ENCODE measurements at regions not wholly inside any gene's neighbourhood (a gene's known extent, or its start where the extent isn't known, plus 50 kb on each side); places are given as distances from the start of the nearest gene placed in this dataset.

DNA sequence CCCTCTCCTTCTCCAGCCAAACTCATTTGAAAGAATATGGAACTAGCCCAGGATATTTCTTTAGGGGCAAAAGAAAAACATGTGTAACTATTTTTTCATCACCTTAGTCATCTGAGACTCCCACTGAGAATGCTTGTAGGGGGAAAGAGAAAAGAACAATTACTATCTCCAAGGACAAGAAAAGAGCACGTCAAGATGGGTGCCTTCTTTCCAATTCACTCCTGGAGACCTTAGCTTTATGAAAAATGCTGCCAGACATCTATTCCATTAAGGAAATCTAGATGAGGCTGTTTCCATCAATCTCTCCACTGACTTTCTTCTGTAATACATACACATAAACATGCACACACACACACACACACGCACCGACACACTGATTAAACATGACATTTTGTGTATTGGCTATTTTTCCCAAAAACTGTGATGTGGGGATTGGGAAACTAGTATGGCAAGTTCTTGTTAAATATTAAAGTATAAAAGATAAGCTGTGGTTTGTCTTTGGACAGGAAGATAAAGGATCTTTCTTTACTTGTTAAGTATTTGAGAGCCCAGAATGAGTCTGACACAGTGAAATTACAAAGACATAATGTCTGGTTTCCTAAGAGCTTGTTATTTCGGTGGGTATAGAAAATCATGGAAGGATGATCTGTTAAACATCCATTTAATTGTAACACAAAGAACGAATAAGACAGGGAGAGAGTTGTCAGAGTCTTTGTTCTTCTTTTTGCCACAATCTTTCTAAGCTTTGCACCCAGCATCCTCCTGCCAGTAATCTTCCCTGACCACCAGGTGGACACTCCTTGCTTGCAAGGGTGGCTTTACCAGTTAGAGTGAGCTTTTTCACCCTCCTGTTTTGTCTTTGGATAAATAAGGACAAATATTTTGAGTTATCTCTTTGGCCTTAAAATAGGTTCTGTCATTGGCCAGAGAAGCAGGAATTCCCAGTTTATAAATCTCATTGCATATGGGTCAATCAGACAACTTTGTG, 177.3 kb upstream of the TMEM72 start:
- H4K8ac ChIP-seq (ENCODE audit: low read depth, low read length): no peak overlapping the region
- H3K9me3 ChIP-seq (ENCODE audit: insufficient read depth, low read depth, low read length): no peaks in the 10 kb centered on the region
- no peaks in the 10 kb centered on the region for H3K36me3 ChIP-seq (ENCODE audit: control insufficient read depth in 1 of 2, insufficient read depth in 2 of 2, low read length in 2 of 2)
- DNase-seq: peak in 1 of 2 donors; percentile 24
- no peak overlapping the region for H3K4me2 ChIP-seq (ENCODE audit: low read length)
- no peak overlapping the region for H3K4me3 ChIP-seq (ENCODE audit: low read depth, low read length)
- no peak overlapping the region for H3K27ac ChIP-seq (ENCODE audit: low read depth, low read length)
- no peak overlapping the region for H3K9ac ChIP-seq (ENCODE audit: low read length)
- H4K12ac ChIP-seq (ENCODE audit: low read depth, low read length): no peak overlapping the region
- no peak overlapping the region for H3K14ac ChIP-seq (ENCODE audit: low read length)
- no peak overlapping the region for H2BK5ac ChIP-seq (ENCODE audit: low read depth, low read length, poor library complexity)
- H2AK5ac ChIP-seq (ENCODE audit: low read length): no peak overlapping the region
- H3K4ac ChIP-seq (ENCODE audit: low read depth, low read length): no peak overlapping the region
- no CpG with 5 or more reads among the region's 5 CpGs for WGBS (ENCODE audit: extremely low coverage, insufficient coverage, insufficient read length)
- H3K18ac ChIP-seq (ENCODE audit: low read length): no peak overlapping the region
- H2AFZ ChIP-seq (ENCODE audit: insufficient read depth, low read length, poor library complexity): no peak overlapping the region
- no peak overlapping the region for H4K91ac ChIP-seq (ENCODE audit: low read depth, low read length)
- H3K4me1 ChIP-seq (ENCODE audit: control insufficient read depth in 1 of 2, insufficient read depth in 2 of 2, low read length in 2 of 2): peaks cover 0 to 5% of the 10 kb centered on the region in 2 experiments
- no peaks in the 10 kb centered on the region for H3K79me2 ChIP-seq (ENCODE audit: control insufficient read depth, insufficient read depth, low read length, poor library complexity)
- no peaks in the 10 kb centered on the region for H3K79me1 ChIP-seq (ENCODE audit: low read length)
- H2BK120ac ChIP-seq (ENCODE audit: insufficient read depth, low read length, poor library complexity): no peak overlapping the region
- H3K27me3 ChIP-seq (ENCODE audit: insufficient read depth, low read length): no peaks in the 10 kb centered on the region
- no peak overlapping the region for H2BK12ac ChIP-seq (ENCODE audit: low read length)
- H3K23ac ChIP-seq (ENCODE audit: low read length): no peak overlapping the region

DNA sequence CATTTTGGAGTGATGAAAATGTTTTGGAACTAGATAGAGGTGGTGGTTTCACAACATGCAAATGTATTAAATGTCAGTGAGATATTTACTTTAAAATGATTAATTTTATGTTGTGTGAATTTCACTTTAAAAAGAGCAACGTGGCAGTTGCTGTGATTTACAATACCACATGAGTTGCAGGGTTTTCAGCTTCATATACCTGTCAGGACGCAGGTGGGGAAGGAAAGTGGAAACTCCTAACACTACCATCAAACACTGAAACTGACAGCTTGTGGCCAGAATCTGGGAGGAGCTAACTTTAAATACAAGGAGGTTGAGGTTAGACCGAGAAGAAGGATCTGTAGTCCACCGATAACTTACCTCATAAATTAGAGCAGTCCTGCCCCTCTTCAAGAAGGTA, 168.9 kb upstream of the TMEM72 start:
- Histone ChIP-seq H3K9ac (ENCODE audit: low read length) (no peak overlapping the region), H3K9me3 (ENCODE audit: insufficient read depth, low read depth, low read length) (no peaks in the 10 kb centered on the region), H3K18ac (ENCODE audit: low read length) (no peak overlapping the region), H4K8ac (ENCODE audit: low read depth, low read length) (no peak overlapping the region), H3K4me1 (ENCODE audit: control insufficient read depth in 1 of 2, insufficient read depth in 2 of 2, low read length in 2 of 2) (no peaks in the 10 kb centered on the region), H3K36me3 (ENCODE audit: control insufficient read depth in 1 of 2, insufficient read depth in 2 of 2, low read length in 2 of 2) (no peaks in the 10 kb centered on the region), H2BK12ac (ENCODE audit: low read length) (no peak overlapping the region), H3K14ac (ENCODE audit: low read length) (no peak overlapping the region), H3K79me2 (ENCODE audit: control insufficient read depth, insufficient read depth, low read length, poor library complexity) (no peaks in the 10 kb centered on the region), H4K12ac (ENCODE audit: low read depth, low read length) (no peak overlapping the region), H3K23ac (ENCODE audit: low read length) (no peak overlapping the region), H3K27ac (ENCODE audit: low read depth, low read length) (no peak overlapping the region), H3K79me1 (ENCODE audit: low read length) (no peaks in the 10 kb centered on the region), H3K4me2 (ENCODE audit: low read length) (no peak overlapping the region), H2AK5ac (ENCODE audit: low read length) (no peak overlapping the region), H2BK120ac (ENCODE audit: insufficient read depth, low read length, poor library complexity) (no peak overlapping the region), H3K4ac (ENCODE audit: low read depth, low read length) (no peak overlapping the region), H2BK5ac (ENCODE audit: low read depth, low read length, poor library complexity) (no peak overlapping the region), H4K91ac (ENCODE audit: low read depth, low read length) (no peak overlapping the region), H3K27me3 (ENCODE audit: insufficient read depth, low read length) (no peaks in the 10 kb centered on the region), H2AFZ (ENCODE audit: insufficient read depth, low read length, poor library complexity) (no peak overlapping the region), H3K4me3 (ENCODE audit: low read depth, low read length) (no peak overlapping the region)
- no peak for DNase-seq
- no CpG with 5 or more reads among the region's 4 CpGs for WGBS (ENCODE audit: extremely low coverage, insufficient coverage, insufficient read length)

- WGBS (ENCODE audit: extremely low coverage, insufficient coverage, insufficient read length): no CpG with 5 or more reads among the region's 1 CpG
- no peak for DNase-seq
- peak overlapping the region; percentile 57 for H3K9ac ChIP-seq (ENCODE audit: low read length)
These were observed 167.6 kb upstream of the TMEM72 start for GRCh38 chr10:44743535-44743934.

DNA sequence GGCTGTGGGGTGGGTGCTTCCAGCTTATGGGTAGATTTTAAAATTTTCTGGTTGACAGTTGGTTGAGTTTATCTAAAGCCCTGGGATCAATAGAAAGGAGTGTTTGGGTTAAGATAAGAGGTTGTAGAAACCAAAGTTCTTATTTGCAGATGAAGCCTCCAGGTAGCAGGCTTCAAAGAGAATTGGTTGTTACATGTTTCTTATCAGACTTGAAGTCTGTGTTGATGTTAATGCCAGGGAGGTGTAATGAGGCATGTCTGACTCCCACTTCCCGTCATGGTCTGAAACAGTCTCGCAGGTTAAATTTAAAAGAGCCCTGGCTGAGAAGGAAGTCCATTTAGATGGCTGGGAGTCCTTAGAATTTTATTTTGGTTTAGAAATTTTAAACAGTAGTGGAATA, 165.2 kb upstream of the TMEM72 start:
- no peak overlapping the region for H2BK5ac ChIP-seq (ENCODE audit: low read depth, low read length, poor library complexity)
- H3K9ac ChIP-seq (ENCODE audit: low read length): no peak overlapping the region
- no peaks in the 10 kb centered on the region for H3K4me1 ChIP-seq (ENCODE audit: control insufficient read depth in 1 of 2, insufficient read depth in 2 of 2, low read length in 2 of 2)
- H3K18ac ChIP-seq (ENCODE audit: low read length): no peak overlapping the region
- peaks cover 3% of the 10 kb centered on the region for H3K79me1 ChIP-seq (ENCODE audit: low read length)
- no peak overlapping the region for H4K8ac ChIP-seq (ENCODE audit: low read depth, low read length)
- H3K36me3 ChIP-seq (ENCODE audit: control insufficient read depth in 1 of 2, insufficient read depth in 2 of 2, low read length in 2 of 2): no peaks in the 10 kb centered on the region
- H3K23ac ChIP-seq (ENCODE audit: low read length): no peak overlapping the region
- H3K14ac ChIP-seq (ENCODE audit: low read length): no peak overlapping the region
- H2AFZ ChIP-seq (ENCODE audit: insufficient read depth, low read length, poor library complexity): no peak overlapping the region
- H3K27ac ChIP-seq (ENCODE audit: low read depth, low read length): no peak overlapping the region
- no peak overlapping the region for H2BK120ac ChIP-seq (ENCODE audit: insufficient read depth, low read length, poor library complexity)
- H4K12ac ChIP-seq (ENCODE audit: low read depth, low read length): no peak overlapping the region
- H3K4me3 ChIP-seq (ENCODE audit: low read depth, low read length): no peak overlapping the region
- WGBS (ENCODE audit: extremely low coverage, insufficient coverage, insufficient read length): no CpG with 5 or more reads among the region's 2 CpGs
- H3K4me2 ChIP-seq (ENCODE audit: low read length): no peak overlapping the region
- no peaks in the 10 kb centered on the region for H3K79me2 ChIP-seq (ENCODE audit: control insufficient read depth, insufficient read depth, low read length, poor library complexity)
- no peak overlapping the region for H2AK5ac ChIP-seq (ENCODE audit: low read length)
- H3K4ac ChIP-seq (ENCODE audit: low read depth, low read length): no peak overlapping the region
- no peaks in the 10 kb centered on the region for H3K27me3 ChIP-seq (ENCODE audit: insufficient read depth, low read length)
- no peak overlapping the region for H2BK12ac ChIP-seq (ENCODE audit: low read length)
- H3K9me3 ChIP-seq (ENCODE audit: insufficient read depth, low read depth, low read length): no peaks in the 10 kb centered on the region
- H4K91ac ChIP-seq (ENCODE audit: low read depth, low read length): no peak overlapping the region
- DNase-seq: no peak

More at GRCh38 chr10:44743535-44743934, 167.6 kb upstream of the TMEM72 start:
- Histone ChIP-seq H3K4me2 (ENCODE audit: low read length) (no peak overlapping the region), H3K79me1 (ENCODE audit: low read length) (no peaks in the 10 kb centered on the region), H3K18ac (ENCODE audit: low read length) (no peak overlapping the region), H4K12ac (ENCODE audit: low read depth, low read length) (no peak overlapping the region), H3K4me1 (ENCODE audit: control insufficient read depth in 1 of 2, insufficient read depth in 2 of 2, low read length in 2 of 2) (no peaks in the 10 kb centered on the region), H2AK5ac (ENCODE audit: low read length) (no peak overlapping the region), H3K23ac (ENCODE audit: low read length) (no peak overlapping the region), H3K4me3 (ENCODE audit: low read depth, low read length) (no peak overlapping the region), H3K9me3 (ENCODE audit: insufficient read depth, low read depth, low read length) (no peaks in the 10 kb centered on the region), H3K36me3 (ENCODE audit: control insufficient read depth in 1 of 2, insufficient read depth in 2 of 2, low read length in 2 of 2) (no peaks in the 10 kb centered on the region), H4K8ac (ENCODE audit: low read depth, low read length) (no peak overlapping the region), H2BK5ac (ENCODE audit: low read depth, low read length, poor library complexity) (no peak overlapping the region), H3K4ac (ENCODE audit: low read depth, low read length) (no peak overlapping the region), H4K91ac (ENCODE audit: low read depth, low read length) (no peak overlapping the region), H3K27me3 (ENCODE audit: insufficient read depth, low read length) (no peaks in the 10 kb centered on the region), H3K14ac (ENCODE audit: low read length) (no peak overlapping the region), H2BK120ac (ENCODE audit: insufficient read depth, low read length, poor library complexity) (no peak overlapping the region), H3K27ac (ENCODE audit: low read depth, low read length) (no peak overlapping the region), H3K79me2 (ENCODE audit: control insufficient read depth, insufficient read depth, low read length, poor library complexity) (no peaks in the 10 kb centered on the region), H2BK12ac (ENCODE audit: low read length) (no peak overlapping the region), H2AFZ (ENCODE audit: insufficient read depth, low read length, poor library complexity) (no peak overlapping the region)

All from trophoblast cell (in vitro differentiated cells and primary cell).